Thoracic aorta (tissue), 2 donors: ENCODE measurements at regions not wholly inside any gene's neighbourhood (a gene's known extent, or its start where the extent isn't known, plus 50 kb on each side); places are given as distances from the start of the nearest gene placed in this dataset.

Source experiments
- ATAC-seq: fragments of 150-250 bp; one replicate; pipeline ENCODE4 v1.8.0; 2017; ENCODE audit warnings: low read depth; ENCODE audit not compliant: insufficient number of reproducible peaks, low FRiP score
- DNase-seq: peaks from one replicate; pipeline ENCODE4 v3.0.0-alpha.2; 2020; ENCODE audit warnings: low spot score
- H3K27ac ChIP-seq, 2 donors: fragments of 200-600 bp; sonication (generic); 1 replicate in 1 of 2; 2 replicates in 1 of 2; pipeline ENCODE4 v1.5.1; 2016; ENCODE audit warnings: mild to moderate bottlenecking in 2 of 2, moderate library complexity in 2 of 2
- H3K27me3 ChIP-seq: fragments of 200-600 bp; sonication (generic); replicated peaks from 2 replicates; pipeline ENCODE4 v1.6.0; 2016; ENCODE audit warnings: mild to moderate bottlenecking; ENCODE audit not compliant: insufficient read depth
- H3K36me3 ChIP-seq: fragments of 200-600 bp; sonication (generic); one replicate; pipeline ENCODE4 v1.5.1; 2016
- H3K4me1 ChIP-seq, 2 donors: fragments of 200-600 bp; sonication (generic); 1 replicate in 1 of 2; 2 replicates in 1 of 2; pipeline versions ENCODE4 v1.5.1 to v1.6.0; 2016; ENCODE audit warnings: low read depth in 2 of 2, mild to moderate bottlenecking in 1 of 2; ENCODE audit not compliant: control insufficient read depth in 1 of 2
- H3K4me3 ChIP-seq: fragments of 200-600 bp; sonication (generic); 2 replicates; pipeline ENCODE4 v1.5.1; 2016; ENCODE audit warnings: mild to moderate bottlenecking
- H3K9me3 ChIP-seq: fragments of 200-600 bp; sonication (generic); 2 replicates; pipeline ENCODE4 v1.5.1; 2016
- CTCF ChIP-seq: fragments of 200-600 bp; sonication (generic); IDR thresholded peaks from one replicate; pipeline ENCODE4 v1.5.1; 2019; ENCODE audit warnings: antibody characterized with exemption

- DNase-seq, result no peak
- no peak for ATAC-seq
- Histone ChIP-seq H3K9me3 (no peaks in the 10 kb centered on the region), H3K4me1 (no peaks in the 10 kb centered on the region), H3K27ac (no peak overlapping the region), H3K27me3 (no peaks in the 10 kb centered on the region), H3K36me3 (no peaks in the 10 kb centered on the region), H3K4me3 (no peak overlapping the region)
- no peak for TF ChIP-seq CTCF
Observed at GRCh38 chr3:80099559-80100066, 331.8 kb upstream of the ROBO1 start.

- Histone ChIP-seq H3K9me3 (no peaks in the 10 kb centered on the region), H3K4me1 (no peaks in the 10 kb centered on the region), H3K36me3 (no peaks in the 10 kb centered on the region), H3K27me3 (no peaks in the 10 kb centered on the region), H3K27ac (no peak overlapping the region), H3K4me3 (no peak overlapping the region)
- ATAC-seq (no peak), DNase-seq (no peak)
- no peak for TF ChIP-seq CTCF
Observed at GRCh38 chr3:80097674-80098073, 329.9 kb upstream of the ROBO1 start.

GRCh38 chr3:80096909-80097308 is 329.1 kb upstream of the ROBO1 start:
- H3K4me1 ChIP-seq, result no peaks in the 10 kb centered on the region
- ATAC-seq (no peak), DNase-seq (no peak)
- H3K36me3 ChIP-seq, result no peaks in the 10 kb centered on the region
- no peak for TF ChIP-seq CTCF
- H3K4me3 ChIP-seq, result no peak overlapping the region
- H3K27ac ChIP-seq, result no peak overlapping the region
- H3K9me3 ChIP-seq, result no peaks in the 10 kb centered on the region
- H3K27me3 ChIP-seq, result no peaks in the 10 kb centered on the region

GRCh38 chr3:80094589-80094988 is 326.8 kb upstream of the ROBO1 start:
- Histone ChIP-seq H3K27me3 (no peaks in the 10 kb centered on the region), H3K4me1 (no peaks in the 10 kb centered on the region), H3K36me3 (no peaks in the 10 kb centered on the region), H3K27ac (no peak overlapping the region), H3K9me3 (no peaks in the 10 kb centered on the region), H3K4me3 (no peak overlapping the region)
- TF ChIP-seq CTCF, result no peak
- no peak for DNase-seq
- no peak for ATAC-seq

GRCh38 chr3:80087767-80088166 is 320.0 kb upstream of the ROBO1 start:
- no peaks in the 10 kb centered on the region for H3K27me3 ChIP-seq
- no peaks in the 10 kb centered on the region for H3K9me3 ChIP-seq

More at GRCh38 chr3:80087767-80088166, 320.0 kb upstream of the ROBO1 start:
- no peak for TF ChIP-seq CTCF
- ATAC-seq (no peak), DNase-seq (no peak)
- Histone ChIP-seq H3K27ac (no peak overlapping the region), H3K4me3 (no peak overlapping the region), H3K36me3 (no peaks in the 10 kb centered on the region), H3K4me1 (no peaks in the 10 kb centered on the region)
